K562 (cell line): ENCODE measurements at regions not wholly inside any gene's neighbourhood (a gene's known extent, or its start where the extent isn't known, plus 50 kb on each side); places are given as distances from the start of the nearest gene placed in this dataset.

Experiments used
- ATAC-seq: fragments of 200-7000 bp; cut with Tn5 transposase; 3 replicates; pipeline ENCODE4 v1.9.1; 2020; ENCODE audit warnings: moderate library complexity
- BruUV-seq: library from RNA; stranded (reverse); fragments of 400-500 nt; replicated peaks from 2 replicates; lab custom pipeline; 2021; lab: Mats Ljungman, UMichigan
- CTCF ChIA-PET: fragments of 300-600 bp; formaldehyde crosslinking; extraction: SDS; loops from one replicate; lab custom pipeline; 2021; ENCODE audit warnings: low intra/inter-chr PET ratio; lab: Yijun Ruan, JAX
- POLR2A ChIA-PET: fragments of 300-600, 350-650 bp; sonication (Branson Sonifier 250); formaldehyde crosslinking; extraction: SDS; loops from one replicate; lab custom pipeline; 2021; ENCODE audit warnings: antibody characterized with exemption, inconsistent platforms; lab: Yijun Ruan, JAX
- DNase-seq, 4 experiments: peaks; one replicate each; pipeline versions ENCODE4 v3.0.0 to v3.0.0-alpha.2; 2011 to 2018; ENCODE audit warnings: low spot score in 3 of 4, mixed read lengths in 3 of 4; ENCODE audit errors: extremely low read depth in 1 of 4
- FAIRE-seq: peaks from 2 replicates; lab custom pipeline; 2011; peaks lifted over from hg19 to GRCh38; lab: Jason Lieb, UNC
- H2AFZ ChIP-seq: 2 replicates; pipeline ENCODE4 v1.6.0; 2011; ENCODE audit warnings: low read depth, low read length, control low read depth, inconsistent platforms
- H3K27ac ChIP-seq: fragments of 200-600 bp; 3 replicates; pipeline ENCODE4 v1.8.0; 2011; ENCODE audit warnings: low read depth, mild to moderate bottlenecking, control low read depth, inconsistent platforms, low read length, moderate library complexity, mixed read lengths; ENCODE audit errors: extremely low read depth
- H3K27me3 ChIP-seq, 2 experiments: fragments of 300-600 bp in 1 of 2; 2 replicates in 1 of 2; 3 replicates in 1 of 2; pipeline versions ENCODE4 v1.6.0 to v1.8.0; 2011; ENCODE audit warnings: inconsistent platforms in 2 of 2, low read length in 2 of 2, mild to moderate bottlenecking in 1 of 2, mixed read lengths in 1 of 2, moderate library complexity in 1 of 2; ENCODE audit not compliant: control insufficient read depth in 2 of 2, insufficient read depth in 2 of 2
- H3K36me3 ChIP-seq: fragments of 300-600 bp; 3 replicates; pipeline ENCODE4 v1.8.0; 2011; ENCODE audit warnings: mild to moderate bottlenecking, low read length, inconsistent platforms; ENCODE audit not compliant: control insufficient read depth, insufficient read depth
- H3K4me1 ChIP-seq, 2 experiments: fragments of 200-600 bp in 1 of 2; replicated peaks in 1 of 2; 2 replicates in 1 of 2; 3 replicates in 1 of 2; pipeline versions ENCODE4 v1.5.1 to v1.8.0; 2011; ENCODE audit warnings: inconsistent platforms in 2 of 2, low read length in 2 of 2, mild to moderate bottlenecking in 1 of 2, mixed read lengths in 1 of 2, moderate library complexity in 1 of 2; ENCODE audit not compliant: control insufficient read depth in 2 of 2, insufficient read depth in 2 of 2
- H3K4me2 ChIP-seq: 2 replicates; pipeline ENCODE4 v1.6.1; 2011; ENCODE audit warnings: low read length, control low read depth, inconsistent platforms, mixed read lengths; ENCODE audit not compliant: insufficient read depth
- H3K4me3 ChIP-seq: fragments of 200-600 bp; sonication (generic), shearing (Covaris generic); 2 replicates; pipeline ENCODE4 v1.5.1; 2016; ENCODE audit warnings: control low read depth, inconsistent platforms
- H3K79me2 ChIP-seq: fragments of 200-600 bp; 3 replicates; pipeline ENCODE4 v1.8.0; 2011; ENCODE audit warnings: low read length, inconsistent platforms; ENCODE audit not compliant: control insufficient read depth, insufficient read depth
- H3K9ac ChIP-seq, 2 experiments: 2 replicates each; pipeline versions ENCODE4 v1.6.0 to v1.6.1; 2011; ENCODE audit warnings: low read depth in 2 of 2, low read length in 2 of 2, control low read depth in 1 of 2, inconsistent platforms in 1 of 2, mild to moderate bottlenecking in 1 of 2, mixed read lengths in 1 of 2; ENCODE audit not compliant: insufficient read depth in 1 of 2
- H3K9me1 ChIP-seq: one replicate; pipeline ENCODE4 v1.6.0; 2011; ENCODE audit warnings: inconsistent platforms, mild to moderate bottlenecking, low read length, moderate library complexity; ENCODE audit not compliant: control insufficient read depth, insufficient read depth
- H3K9me3 ChIP-seq: replicated peaks from 2 replicates; pipeline ENCODE4 v1.5.1; 2011; ENCODE audit warnings: low read depth, low read length, inconsistent platforms; ENCODE audit not compliant: control insufficient read depth, insufficient read depth
- H4K20me1 ChIP-seq: replicated peaks from 2 replicates; pipeline ENCODE4 v1.6.1; 2011; ENCODE audit warnings: low read length, inconsistent platforms, mixed read lengths; ENCODE audit not compliant: control insufficient read depth, insufficient read depth
- CBX2 ChIP-seq: fragments of 200-600 bp; sonication (generic); IDR thresholded peaks from one replicate; pipeline ENCODE4 v1.6.1; 2012; ENCODE audit warnings: mild to moderate bottlenecking, low read length, inconsistent platforms; ENCODE audit not compliant: insufficient read depth, poor library complexity, severe bottlenecking
- FOXM1 ChIP-seq, 2 experiments: fragments of 450-650 bp in 1 of 2; sonication (generic) in 1 of 2; formaldehyde crosslinking in 1 of 2; IDR thresholded peaks; 2 replicates each; pipeline versions ENCODE4 v1.6.1 to v1.9.0; 2017 to 2022; ENCODE audit warnings: low read depth in 2 of 2, mild to moderate bottlenecking in 2 of 2, missing genetic modification reagents in 1 of 2, moderate library complexity in 1 of 2
- JUN ChIP-seq, 2 experiments: sonication (generic) in 1 of 2; formaldehyde crosslinking in 1 of 2; IDR thresholded peaks; 2 replicates each; pipeline versions ENCODE4 v1.6.1 to v1.8.0; 2012 to 2022; ENCODE audit warnings: borderline replicate concordance in 2 of 2, mild to moderate bottlenecking in 2 of 2, improper control_type of control experiment in 1 of 2, low read depth in 1 of 2, low read length in 1 of 2, missing genetic modification reagents in 1 of 2
- L3MBTL2 ChIP-seq: fragments of 450-650 bp; IDR thresholded peaks from 2 replicates; pipeline ENCODE4 v1.6.1; 2016; ENCODE audit warnings: mild to moderate bottlenecking, moderate library complexity
- NFIX ChIP-seq: fragments of 250-450 bp; sonication (Bioruptor Pico); IDR thresholded peaks from 2 replicates; pipeline ENCODE4 v1.4.0; 2020; ENCODE audit warnings: low read depth, mild to moderate bottlenecking, moderate library complexity
- NR2F6 ChIP-seq: fragments of 450-650 bp; formaldehyde crosslinking; IDR thresholded peaks from 2 replicates; pipeline ENCODE4 v1.4.0; 2020; ENCODE audit warnings: mild to moderate bottlenecking
- RBM25 ChIP-seq: fragments of 200-400 bp; formaldehyde crosslinking; IDR thresholded peaks from 2 replicates; pipeline ENCODE4 v1.6.1; 2018; ENCODE audit warnings: low read length, low read depth, moderate library complexity; ENCODE audit not compliant: severe bottlenecking
- RFX1 ChIP-seq: fragments of 450-650 bp; IDR thresholded peaks from 2 replicates; pipeline ENCODE4 v1.6.1; 2016; ENCODE audit warnings: mild to moderate bottlenecking, moderate library complexity
- SIRT6 ChIP-seq: IDR thresholded peaks from one replicate; pipeline ENCODE4 v1.6.1; 2012; ENCODE audit warnings: low read depth, mild to moderate bottlenecking, control low read depth, inconsistent platforms, low read length, moderate library complexity
- SP2 ChIP-seq: IDR thresholded peaks from 2 replicates; pipeline ENCODE4 v1.6.1; 2011; ENCODE audit warnings: mild to moderate bottlenecking, low read depth, low read length, moderate library complexity; ENCODE audit not compliant: poor library complexity, severe bottlenecking; ENCODE audit errors: extremely low read depth
- ZFP30 ChIP-seq: fragments of 250-450 bp; sonication (Bioruptor Pico); IDR thresholded peaks from 2 replicates; pipeline ENCODE4 v1.8.0; 2022; ENCODE audit warnings: moderate library complexity, mild to moderate bottlenecking, inconsistent platforms, borderline replicate concordance
- ZNF347 ChIP-seq: fragments of 450-650 bp; formaldehyde crosslinking; IDR thresholded peaks from 2 replicates; pipeline ENCODE4 v1.4.0; 2020; ENCODE audit warnings: low read depth, mild to moderate bottlenecking, moderate library complexity
- ZNF699 ChIP-seq: fragments of 250-450 bp; sonication (Bioruptor Pico); IDR thresholded peaks from 2 replicates; pipeline ENCODE4 v1.8.0; 2021; ENCODE audit warnings: mild to moderate bottlenecking, moderate library complexity; ENCODE audit not compliant: insufficient replicate concordance
- WGBS: fragments of 100-300 bp; shearing (Covaris generic); methylation state at CpG from one replicate; pipeline ENCODE4 v1.1.6; 2016; ENCODE audit warnings: low coverage, mixed read lengths; ENCODE audit not compliant: insufficient coverage; ENCODE audit errors: missing lambda C conversion rate; 5-methylcytosine and 5-hydroxymethylcytosine counted together
- in situ Hi-C: fragments of 300-500 bp; cut with MboI; formaldehyde crosslinking; loops from 4 replicates; pipeline ENCODE4 v1.15.0; 2018; ENCODE audit warnings: inconsistent platforms, mixed read lengths
- intact Hi-C: fragments of 100-400 bp; cut with micrococcal nuclease; formaldehyde crosslinking; loops from 2 replicates; pipeline ENCODE4 v1.14.2; 2022
- TF ChIP-seq, protein P1 (sequence below): sonication (generic); formaldehyde crosslinking; IDR thresholded peaks from 2 replicates; pipeline ENCODE4 v1.8.1; 2023; ENCODE audit warnings: mild to moderate bottlenecking, missing genetic modification reagents

- Histone ChIP-seq H3K27ac (no peak overlapping the region), H3K9me3 (no peaks in the 10 kb centered on the region), H3K27me3 (no peaks in the 10 kb centered on the region), H2AFZ (no peak overlapping the region), H4K20me1 (no peaks in the 10 kb centered on the region), H3K4me3 (no peak overlapping the region), H3K9ac (no peak overlapping the region), H3K4me1 (no peaks in the 10 kb centered on the region), H3K4me2 (no peak overlapping the region), H3K9me1 (no peaks in the 10 kb centered on the region), H3K79me2 (no peaks in the 10 kb centered on the region), H3K36me3 (no peaks in the 10 kb centered on the region)
- ATAC-seq = no peak
- intact Hi-C loops (no loop called here), in situ Hi-C loops (no loop called here)
- CTCF ChIA-PET = no interaction called here
- no peak for FAIRE-seq
- TF ChIP-seq, protein P1, sequence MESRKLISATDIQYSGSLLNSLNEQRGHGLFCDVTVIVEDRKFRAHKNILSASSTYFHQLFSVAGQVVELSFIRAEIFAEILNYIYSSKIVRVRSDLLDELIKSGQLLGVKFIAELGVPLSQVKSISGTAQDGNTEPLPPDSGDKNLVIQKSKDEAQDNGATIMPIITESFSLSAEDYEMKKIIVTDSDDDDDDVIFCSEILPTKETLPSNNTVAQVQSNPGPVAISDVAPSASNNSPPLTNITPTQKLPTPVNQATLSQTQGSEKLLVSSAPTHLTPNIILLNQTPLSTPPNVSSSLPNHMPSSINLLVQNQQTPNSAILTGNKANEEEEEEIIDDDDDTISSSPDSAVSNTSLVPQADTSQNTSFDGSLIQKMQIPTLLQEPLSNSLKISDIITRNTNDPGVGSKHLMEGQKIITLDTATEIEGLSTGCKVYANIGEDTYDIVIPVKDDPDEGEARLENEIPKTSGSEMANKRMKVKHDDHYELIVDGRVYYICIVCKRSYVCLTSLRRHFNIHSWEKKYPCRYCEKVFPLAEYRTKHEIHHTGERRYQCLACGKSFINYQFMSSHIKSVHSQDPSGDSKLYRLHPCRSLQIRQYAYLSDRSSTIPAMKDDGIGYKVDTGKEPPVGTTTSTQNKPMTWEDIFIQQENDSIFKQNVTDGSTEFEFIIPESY (CRISPR knock-in tag) = no peak
- TF ChIP-seq JUN (IDR thresholded peaks at IDR 0.05; ENCODE audit: borderline replicate concordance, low read depth, low read length) (no peak), JUN (CRISPR knock-in tag; IDR thresholded peaks at IDR 0.05; ENCODE audit: borderline replicate concordance) (no peak), RBM25 (no peak), ZNF347 (CRISPR knock-in tag) (no peak), CBX2 (no peak), NR2F6 (no peak), RFX1 (no peak), FOXM1 (IDR thresholded peaks at IDR 0.05; ENCODE audit: low read depth) (no peak), FOXM1 (CRISPR knock-in tag; IDR thresholded peaks at IDR 0.05; ENCODE audit: low read depth) (no peak), SIRT6 (no peak), SP2 (no peak), L3MBTL2 (no peak), ZFP30 (CRISPR knock-in tag) (no peak), ZNF699 (CRISPR knock-in tag) (no peak), NFIX (no peak)
- 0% methylated on average over 1 of the region's 1 CpG for WGBS
- BruUV-seq = no TSS peak
- no peak for DNase-seq
- POLR2A ChIA-PET = no interaction called here
Observed at GRCh38 chr4:132114885-132115284, 1034.2 kb upstream of the PCDH10 start.
